ENCODE measurements at regions not wholly inside any gene's neighbourhood (a gene's known extent, or its start where the extent isn't known, plus 50 kb on each side); places are given as distances from the start of the nearest gene placed in this dataset.
"Not testable (repeated sequence)": the region's sequence is repeated elsewhere in the genome, so short reads cannot be mapped to it uniquely, and the experiment has no call there.

DNA sequence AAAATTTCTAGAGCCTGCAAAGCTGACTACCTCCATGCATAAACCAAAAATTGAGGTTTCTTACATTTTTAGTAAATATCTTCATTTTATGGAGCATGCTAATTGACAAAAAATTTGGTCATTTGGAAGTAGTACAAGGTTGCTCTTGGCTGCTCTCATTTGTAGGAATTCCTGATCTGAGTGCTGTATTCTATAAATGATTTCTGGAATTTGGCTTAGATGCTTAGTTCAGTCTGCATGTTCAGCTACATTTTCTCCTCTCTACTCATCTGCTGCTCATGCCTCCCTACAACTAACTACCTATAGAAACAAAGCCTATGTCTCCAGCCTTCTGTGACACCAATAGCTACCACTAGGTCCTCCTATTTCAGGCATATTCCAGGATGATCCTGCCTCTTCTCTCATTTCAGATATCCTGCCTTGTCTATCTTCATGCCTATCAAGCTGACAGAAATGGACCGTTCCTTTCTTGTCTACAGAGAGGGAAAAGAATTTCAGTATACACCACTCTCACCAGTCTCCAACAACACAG is 901.1 kb downstream of the TBL1XR1 start:
- Histone ChIP-seq H3K9ac (ENCODE audit: low read length) (no peak overlapping the region), H3K9me3 (ENCODE audit: low read length) (no peaks in the 10 kb centered on the region), H3K27ac (ENCODE audit: low read depth, low read length) (no peak overlapping the region), H3K27me3 (ENCODE audit: control insufficient read depth in 1 of 2, insufficient read depth in 2 of 2, low read length in 2 of 2) (no peaks in the 10 kb centered on the region), H3K4me3 (ENCODE audit: low read depth in 1 of 2, low read length in 2 of 2) (no peak overlapping the region), H3K36me3 (ENCODE audit: insufficient read depth, low read length) (no peaks in the 10 kb centered on the region), H3K4me1 (ENCODE audit: insufficient read depth, low read length) (no peaks in the 10 kb centered on the region)

- H3K9me3 ChIP-seq (ENCODE audit: low read length): no peaks in the 10 kb centered on the region
- no peaks in the 10 kb centered on the region for H3K27me3 ChIP-seq (ENCODE audit: control insufficient read depth in 1 of 2, insufficient read depth in 2 of 2, low read length in 2 of 2)
- H3K4me1 ChIP-seq (ENCODE audit: insufficient read depth, low read length): no peaks in the 10 kb centered on the region
- no peaks in the 10 kb centered on the region for H3K36me3 ChIP-seq (ENCODE audit: insufficient read depth, low read length)
- H3K4me3 ChIP-seq (ENCODE audit: low read depth in 1 of 2, low read length in 2 of 2): no peak overlapping the region
- H3K9ac ChIP-seq (ENCODE audit: low read length): no peak overlapping the region
- no peak overlapping the region for H3K27ac ChIP-seq (ENCODE audit: low read depth, low read length)
Observed at GRCh38 chr3:176293276-176293675, 904.0 kb downstream of the TBL1XR1 start.

- no peaks in the 10 kb centered on the region for H3K36me3 ChIP-seq (ENCODE audit: insufficient read depth, low read length)
Observed at GRCh38 chr3:176286476-176287085, 910.7 kb downstream of the TBL1XR1 start.

GRCh38 chr3:176275538-176275937 is 921.7 kb downstream of the TBL1XR1 start:
- H3K9ac ChIP-seq (ENCODE audit: low read length): no peak overlapping the region
- no peak overlapping the region for H3K27ac ChIP-seq (ENCODE audit: low read depth, low read length)
- no peak overlapping the region for H3K4me3 ChIP-seq (ENCODE audit: low read depth in 1 of 2, low read length in 2 of 2)
- no peaks in the 10 kb centered on the region for H3K4me1 ChIP-seq (ENCODE audit: insufficient read depth, low read length)
- no peaks in the 10 kb centered on the region for H3K27me3 ChIP-seq (ENCODE audit: control insufficient read depth in 1 of 2, insufficient read depth in 2 of 2, low read length in 2 of 2)
- H3K9me3 ChIP-seq (ENCODE audit: low read length): no peaks in the 10 kb centered on the region
- H3K36me3 ChIP-seq (ENCODE audit: insufficient read depth, low read length): no peaks in the 10 kb centered on the region

More at GRCh38 chr3:176286476-176287085, 910.7 kb downstream of the TBL1XR1 start:
- no peaks in the 10 kb centered on the region for H3K4me1 ChIP-seq (ENCODE audit: insufficient read depth, low read length)
- H3K27ac ChIP-seq (ENCODE audit: low read depth, low read length): no peak overlapping the region
- H3K9me3 ChIP-seq (ENCODE audit: low read length): no peaks in the 10 kb centered on the region
- no peaks in the 10 kb centered on the region for H3K27me3 ChIP-seq (ENCODE audit: control insufficient read depth in 1 of 2, insufficient read depth in 2 of 2, low read length in 2 of 2)
- H3K4me3 ChIP-seq (ENCODE audit: low read depth in 1 of 2, low read length in 2 of 2): no peak overlapping the region
- H3K9ac ChIP-seq (ENCODE audit: low read length): no peak overlapping the region

GRCh38 chr3:176275113-176275512 is 922.2 kb downstream of the TBL1XR1 start:
- H3K27ac ChIP-seq (ENCODE audit: low read depth, low read length): no peak overlapping the region
- no peaks in the 10 kb centered on the region for H3K36me3 ChIP-seq (ENCODE audit: insufficient read depth, low read length)
- H3K4me1 ChIP-seq (ENCODE audit: insufficient read depth, low read length): no peaks in the 10 kb centered on the region
- H3K27me3 ChIP-seq (ENCODE audit: control insufficient read depth in 1 of 2, insufficient read depth in 2 of 2, low read length in 2 of 2): no peaks in the 10 kb centered on the region
- H3K9ac ChIP-seq (ENCODE audit: low read length): no peak overlapping the region
- no peak overlapping the region for H3K4me3 ChIP-seq (ENCODE audit: low read depth in 1 of 2, low read length in 2 of 2)
- no peaks in the 10 kb centered on the region for H3K9me3 ChIP-seq (ENCODE audit: low read length)

GRCh38 chr3:176274161-176274560 is 923.1 kb downstream of the TBL1XR1 start:
- no peaks in the 10 kb centered on the region for H3K4me1 ChIP-seq (ENCODE audit: insufficient read depth, low read length)
- no peaks in the 10 kb centered on the region for H3K36me3 ChIP-seq (ENCODE audit: insufficient read depth, low read length)
- no peaks in the 10 kb centered on the region for H3K27me3 ChIP-seq (ENCODE audit: control insufficient read depth in 1 of 2, insufficient read depth in 2 of 2, low read length in 2 of 2)
- no peak overlapping the region for H3K9ac ChIP-seq (ENCODE audit: low read length)
- H3K9me3 ChIP-seq (ENCODE audit: low read length): no peaks in the 10 kb centered on the region
- H3K4me3 ChIP-seq (ENCODE audit: low read depth in 1 of 2, low read length in 2 of 2): no peak overlapping the region
- H3K27ac ChIP-seq (ENCODE audit: low read depth, low read length): no peak overlapping the region

- Histone ChIP-seq H3K27me3 (ENCODE audit: control insufficient read depth in 1 of 2, insufficient read depth in 2 of 2, low read length in 2 of 2) (no peaks in the 10 kb centered on the region), H3K4me1 (ENCODE audit: insufficient read depth, low read length) (no peaks in the 10 kb centered on the region), H3K27ac (ENCODE audit: low read depth, low read length) (no peak overlapping the region), H3K4me3 (ENCODE audit: low read depth in 1 of 2, low read length in 2 of 2) (no peak overlapping the region), H3K9me3 (ENCODE audit: low read length) (no peaks in the 10 kb centered on the region), H3K36me3 (ENCODE audit: insufficient read depth, low read length) (no peaks in the 10 kb centered on the region), H3K9ac (ENCODE audit: low read length) (no peak overlapping the region)
Observed at GRCh38 chr3:176262071-176262470, 935.2 kb downstream of the TBL1XR1 start.

DNA sequence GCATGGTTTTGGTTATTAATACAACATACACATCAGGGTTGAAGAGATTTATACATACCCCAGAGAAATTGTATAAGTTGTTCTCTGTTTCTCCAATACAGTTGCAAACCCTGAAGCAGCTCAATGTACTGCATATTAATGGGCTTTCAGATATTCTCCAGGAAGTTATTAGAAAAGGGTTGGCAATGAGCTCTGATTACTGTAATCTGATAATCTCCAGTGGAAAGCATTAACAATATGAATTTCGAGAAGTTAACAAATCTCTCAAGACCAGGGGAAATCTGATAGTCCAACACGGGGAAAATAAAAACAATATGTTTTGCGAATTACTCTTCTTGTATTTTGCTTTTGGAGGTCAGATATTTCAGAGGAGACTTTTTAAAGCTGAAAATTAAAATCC is 950.1 kb downstream of the TBL1XR1 start:
- Histone ChIP-seq H3K9ac (ENCODE audit: low read length) (no peak overlapping the region), H3K27ac (ENCODE audit: low read depth, low read length) (no peak overlapping the region), H3K36me3 (ENCODE audit: insufficient read depth, low read length) (no peaks in the 10 kb centered on the region), H3K4me3 (ENCODE audit: low read depth in 1 of 2, low read length in 2 of 2) (no peak overlapping the region), H3K9me3 (ENCODE audit: low read length) (no peaks in the 10 kb centered on the region), H3K27me3 (ENCODE audit: control insufficient read depth in 1 of 2, insufficient read depth in 2 of 2, low read length in 2 of 2) (no peaks in the 10 kb centered on the region), H3K4me1 (ENCODE audit: insufficient read depth, low read length) (no peaks in the 10 kb centered on the region)

- Histone ChIP-seq H3K9me3 (ENCODE audit: low read length) (no peaks in the 10 kb centered on the region), H3K36me3 (ENCODE audit: insufficient read depth, low read length) (no peaks in the 10 kb centered on the region), H3K27ac (ENCODE audit: low read depth, low read length) (no peak overlapping the region), H3K4me1 (ENCODE audit: insufficient read depth, low read length) (no peaks in the 10 kb centered on the region), H3K9ac (ENCODE audit: low read length) (no peak overlapping the region), H3K4me3 (ENCODE audit: low read depth in 1 of 2, low read length in 2 of 2) (no peak overlapping the region), H3K27me3 (ENCODE audit: control insufficient read depth in 1 of 2, insufficient read depth in 2 of 2, low read length in 2 of 2) (no peaks in the 10 kb centered on the region)
Observed at GRCh38 chr3:176219970-176220369, 977.3 kb downstream of the TBL1XR1 start.

DNA sequence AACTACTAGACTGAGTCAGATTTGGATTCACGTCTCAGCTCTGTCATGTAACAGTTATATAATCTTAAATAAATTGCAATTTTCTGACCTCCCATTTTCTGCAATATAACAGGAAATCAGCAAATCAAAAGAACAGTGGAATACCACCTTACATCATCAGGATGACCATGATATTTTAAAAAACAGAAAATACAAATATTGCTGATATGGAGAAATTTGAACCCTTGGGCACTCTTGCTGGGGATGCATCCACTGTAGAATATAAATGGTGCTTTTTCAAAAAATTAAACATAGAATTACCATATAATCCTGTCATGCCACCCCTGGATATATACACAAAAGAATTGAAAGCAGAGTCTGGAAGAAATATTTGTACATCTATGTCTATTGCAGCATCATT is 982.5 kb downstream of the TBL1XR1 start:
- Histone ChIP-seq H3K36me3 (ENCODE audit: insufficient read depth, low read length) (no peaks in the 10 kb centered on the region), H3K9me3 (ENCODE audit: low read length) (no peaks in the 10 kb centered on the region), H3K4me1 (ENCODE audit: insufficient read depth, low read length) (no peaks in the 10 kb centered on the region), H3K27ac (ENCODE audit: low read depth, low read length) (no peak overlapping the region), H3K9ac (ENCODE audit: low read length) (no peak overlapping the region), H3K4me3 (ENCODE audit: low read depth in 1 of 2, low read length in 2 of 2) (no peak overlapping the region), H3K27me3 (ENCODE audit: control insufficient read depth in 1 of 2, insufficient read depth in 2 of 2, low read length in 2 of 2) (no peaks in the 10 kb centered on the region)

DNA sequence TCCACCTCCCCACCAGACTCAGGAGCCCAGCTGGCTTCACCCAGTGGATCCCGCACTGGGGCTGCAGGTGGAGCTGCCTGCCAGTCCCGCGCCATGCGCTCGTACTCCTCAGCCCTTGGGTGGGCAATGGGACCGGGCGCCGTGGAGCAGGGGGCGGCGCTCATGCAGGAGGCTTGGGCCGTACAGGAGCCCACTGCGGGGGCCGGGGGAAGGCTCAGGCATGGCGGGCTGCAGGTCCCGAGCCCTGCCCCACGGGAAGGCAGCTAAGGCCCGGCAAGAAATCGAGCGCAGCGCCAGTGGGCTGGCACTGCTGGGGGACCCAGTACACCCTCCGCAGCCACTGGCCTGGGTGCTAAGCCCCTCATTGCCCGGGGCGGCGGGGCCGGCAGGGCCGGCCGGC is 984.0 kb downstream of the TBL1XR1 start:
- H3K4me3 ChIP-seq (ENCODE audit: low read depth in 1 of 2, low read length in 2 of 2); H3K9ac ChIP-seq (ENCODE audit: low read length); H3K27ac ChIP-seq (ENCODE audit: low read depth, low read length); H3K36me3 ChIP-seq (ENCODE audit: insufficient read depth, low read length); H3K4me1 ChIP-seq (ENCODE audit: insufficient read depth, low read length); H3K9me3 ChIP-seq (ENCODE audit: low read length); H3K27me3 ChIP-seq (ENCODE audit: control insufficient read depth in 1 of 2, insufficient read depth in 2 of 2, low read length in 2 of 2): not testable (repeated sequence)

GRCh38 chr3:176208915-176209314 is 988.4 kb downstream of the TBL1XR1 start:
- Histone ChIP-seq H3K9me3 (ENCODE audit: low read length) (no peaks in the 10 kb centered on the region), H3K27ac (ENCODE audit: low read depth, low read length) (no peak overlapping the region), H3K27me3 (ENCODE audit: control insufficient read depth in 1 of 2, insufficient read depth in 2 of 2, low read length in 2 of 2) (no peaks in the 10 kb centered on the region), H3K9ac (ENCODE audit: low read length) (no peak overlapping the region), H3K36me3 (ENCODE audit: insufficient read depth, low read length) (no peaks in the 10 kb centered on the region), H3K4me1 (ENCODE audit: insufficient read depth, low read length) (no peaks in the 10 kb centered on the region), H3K4me3 (ENCODE audit: low read depth in 1 of 2, low read length in 2 of 2) (no peak overlapping the region)
